GM18517 (cell line): ENCODE measurements at regions not wholly inside any gene's neighbourhood (a gene's known extent, or its start where the extent isn't known, plus 50 kb on each side); places are given as distances from the start of the nearest gene placed in this dataset.
"Not testable (repeated sequence)": the region's sequence is repeated elsewhere in the genome, so short reads cannot be mapped to it uniquely, and the experiment has no call there.

Experiments
- ATAC-seq: cut with Tn5 transposase; IDR thresholded peaks from one replicate; pipeline ENCODE4 v1.9.1; 2021; ENCODE audit warnings: mild to moderate bottlenecking, moderate library complexity; ENCODE audit not compliant: unreplicated experiment

DNA sequence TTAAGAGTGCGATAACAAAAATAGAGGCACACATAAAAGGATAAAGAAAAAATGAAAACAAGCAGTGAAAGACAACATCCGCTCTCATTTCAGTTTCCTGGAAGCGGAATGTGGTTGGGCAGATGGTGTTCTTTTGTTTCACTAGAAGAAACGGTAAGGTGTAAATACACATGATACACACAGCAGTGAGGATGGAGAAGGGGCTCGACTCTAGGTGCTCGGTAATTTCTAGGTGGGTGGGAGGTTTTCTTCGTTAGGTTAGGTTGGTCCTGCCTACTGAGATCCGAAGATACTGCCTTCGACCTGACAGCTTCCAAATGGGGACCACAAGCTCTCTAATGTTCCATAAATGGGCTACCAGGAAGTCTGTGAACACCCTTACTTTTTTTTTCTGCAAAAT, 1082.5 kb downstream of the BCL11B start:
- ATAC-seq: no peak

DNA sequence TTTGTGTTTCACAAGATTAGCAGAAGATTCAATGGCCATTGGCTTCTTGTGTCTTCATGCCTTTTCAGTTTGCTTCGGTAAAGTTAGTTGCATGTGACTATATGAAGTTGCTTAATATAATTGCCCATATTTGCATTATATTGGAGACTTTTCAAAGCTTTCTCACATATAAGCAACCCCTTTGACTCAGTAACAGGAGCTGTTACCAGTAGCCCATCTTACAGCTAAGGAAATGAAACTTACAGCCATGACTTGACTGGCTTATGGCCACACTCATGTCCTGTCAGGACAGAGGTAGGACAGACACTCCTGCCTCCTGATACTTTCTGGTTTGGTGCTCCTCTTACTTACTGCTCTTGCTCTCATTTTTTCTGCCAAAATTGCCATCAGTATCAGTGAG, 1082.1 kb downstream of the BCL11B start:
- no peak for ATAC-seq

DNA sequence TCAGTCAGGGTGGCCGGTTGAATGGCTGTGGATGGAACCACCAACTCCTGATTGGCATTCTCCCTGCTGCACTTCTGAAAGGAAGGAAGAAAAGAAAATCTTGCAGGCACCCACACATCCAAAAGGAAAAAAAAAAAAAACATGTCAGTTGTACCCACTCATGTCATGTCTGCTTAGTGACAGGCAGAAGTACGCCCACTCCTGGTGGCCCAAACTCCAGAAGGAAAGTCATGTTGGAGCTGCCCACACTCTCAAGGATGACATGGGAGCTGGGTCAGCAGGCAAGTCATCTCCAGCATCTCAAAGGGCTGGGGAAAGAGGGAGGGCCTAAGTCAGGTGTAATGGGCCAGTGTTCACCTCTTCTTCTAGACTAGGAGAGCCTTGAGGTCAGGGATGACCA, 1079.1 kb downstream of the BCL11B start:
- ATAC-seq: no peak

DNA sequence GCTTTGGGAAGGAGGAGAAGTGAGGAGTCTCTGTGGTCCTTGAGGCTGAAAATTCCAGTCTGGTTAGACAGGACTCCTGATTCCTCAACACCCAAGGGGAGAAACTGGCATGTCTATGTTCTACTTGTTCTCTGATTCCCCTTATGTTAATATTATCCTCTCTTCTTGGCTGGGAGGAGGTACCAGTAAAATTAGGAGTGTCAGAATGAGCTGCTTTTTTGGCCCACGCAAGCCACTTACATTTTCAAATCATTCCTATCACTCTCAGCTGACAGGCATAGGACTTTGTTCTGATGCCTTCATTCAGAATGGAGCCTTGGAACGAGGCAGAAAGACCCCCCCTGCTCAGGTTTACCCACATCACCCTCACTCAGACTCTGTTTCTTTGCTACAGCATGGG, 1077.2 kb downstream of the BCL11B start:
- no peak for ATAC-seq

DNA sequence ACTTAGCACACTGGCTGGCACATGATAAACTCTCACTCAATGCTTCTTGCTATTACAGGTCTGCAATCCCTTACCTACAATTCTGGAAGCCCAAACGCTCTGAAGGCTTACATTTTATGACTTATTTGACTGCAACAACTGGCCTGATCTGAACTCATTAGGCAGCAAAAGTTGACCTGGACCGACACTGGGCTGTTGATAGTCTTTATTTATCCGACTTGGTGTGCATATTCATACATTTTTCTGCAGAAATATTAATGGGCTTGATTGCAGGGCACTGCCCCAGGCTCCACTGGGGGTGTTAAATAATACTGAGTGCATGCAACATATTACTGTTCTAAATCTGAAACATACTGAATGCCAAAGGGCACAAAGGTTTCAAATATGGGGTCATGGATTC, 1076.7 kb downstream of the BCL11B start:
- no peak for ATAC-seq

DNA sequence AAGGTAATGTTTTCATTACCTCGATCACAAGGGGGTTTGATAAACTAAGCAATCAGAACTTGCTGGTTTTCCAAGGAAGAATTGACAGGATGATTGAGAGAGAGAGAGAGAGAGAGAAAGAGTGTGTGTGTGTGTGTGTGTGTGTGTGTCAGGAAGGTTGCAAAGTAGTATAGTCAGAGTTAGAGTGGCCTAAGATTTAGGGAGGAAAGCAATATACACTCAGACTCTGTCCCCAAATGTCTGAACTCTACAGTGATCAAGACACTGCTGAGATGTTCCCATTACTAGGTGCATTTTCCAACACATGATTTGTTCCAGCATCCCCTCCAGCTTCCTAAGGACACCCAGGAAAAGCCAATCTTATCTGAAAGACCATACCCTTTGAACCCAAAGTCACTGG, 1074.1 kb downstream of the BCL11B start:
- no peak for ATAC-seq

DNA sequence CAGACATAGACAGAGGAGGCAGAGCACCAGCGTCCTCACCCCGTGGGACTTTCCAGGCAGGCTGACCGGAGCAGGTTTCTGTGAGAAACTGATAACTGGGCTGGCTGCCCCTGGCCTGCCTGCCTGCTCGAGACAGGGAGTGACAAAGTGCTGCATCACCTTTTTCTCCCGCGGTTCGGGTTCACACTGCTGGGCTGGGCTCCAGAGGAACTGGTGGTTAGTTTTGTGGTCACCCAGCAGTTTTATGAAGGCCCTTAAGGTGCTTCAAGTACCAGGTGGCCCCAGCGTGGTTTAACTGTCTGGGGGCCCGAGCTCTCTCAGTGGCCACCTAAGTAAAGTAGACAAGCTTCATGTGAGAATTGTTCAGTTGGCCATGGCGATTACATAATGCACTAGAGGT, 1073.6 kb downstream of the BCL11B start:
- ATAC-seq: no peak

DNA sequence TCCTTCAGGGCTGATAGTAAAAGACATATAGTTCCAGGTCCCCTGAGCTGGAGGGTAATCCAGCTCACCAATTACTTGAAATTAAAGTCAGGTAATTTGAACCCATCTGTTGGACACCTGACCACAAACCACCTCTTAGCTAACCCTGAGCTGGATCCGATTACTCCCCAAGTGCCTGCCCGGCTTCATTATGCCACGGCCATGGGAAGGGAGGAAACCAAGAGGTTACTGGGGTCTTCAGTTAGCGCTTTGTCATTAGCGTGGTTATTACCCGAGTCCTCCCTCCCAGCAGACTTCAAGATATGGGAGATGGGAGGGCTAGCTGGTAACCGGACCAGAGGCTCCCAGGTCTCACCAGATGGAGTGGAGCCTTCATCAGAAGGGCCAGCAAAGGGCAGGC, 1071.4 kb downstream of the BCL11B start:
- ATAC-seq: no peak

DNA sequence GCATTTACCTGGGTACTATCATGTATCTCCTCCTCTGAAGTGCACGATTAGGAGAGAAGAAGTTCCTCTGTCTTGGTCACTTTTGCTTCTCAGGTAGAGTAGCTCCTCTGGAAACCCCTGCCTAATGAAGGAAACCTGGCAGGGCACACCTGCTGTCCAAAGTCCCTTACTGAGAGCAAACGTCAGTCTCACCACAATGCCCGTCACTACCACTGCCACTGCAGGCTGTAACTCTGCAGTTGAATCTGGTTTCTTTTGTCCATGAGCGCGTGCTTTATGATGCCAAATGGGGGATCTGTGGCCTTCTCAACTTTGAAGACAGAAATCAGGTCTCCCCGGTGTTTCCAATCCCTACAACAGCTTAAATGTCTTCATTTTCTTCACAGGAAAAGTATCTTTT, 1068.6 kb downstream of the BCL11B start:
- no peak for ATAC-seq

DNA sequence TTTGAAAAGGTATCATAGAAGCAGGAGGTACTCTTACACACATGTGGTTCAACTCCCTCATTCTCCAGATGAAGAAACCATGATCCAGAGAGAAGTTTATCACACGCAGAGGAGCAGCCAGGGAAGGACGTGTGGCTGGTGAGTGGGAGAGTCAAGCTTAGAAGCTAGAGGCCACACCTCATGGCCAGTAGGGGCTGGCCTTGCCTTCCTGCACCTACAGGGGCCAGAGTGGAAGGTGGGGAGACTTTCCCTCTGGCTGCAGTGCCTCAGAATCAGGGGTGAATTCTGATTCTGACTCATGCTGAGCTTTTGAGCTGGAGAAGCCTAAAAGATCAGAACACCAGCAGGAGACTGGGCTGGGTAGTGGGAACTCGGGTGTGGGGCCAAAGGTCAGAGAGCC, 1067.9 kb downstream of the BCL11B start:
- ATAC-seq: no peak

DNA sequence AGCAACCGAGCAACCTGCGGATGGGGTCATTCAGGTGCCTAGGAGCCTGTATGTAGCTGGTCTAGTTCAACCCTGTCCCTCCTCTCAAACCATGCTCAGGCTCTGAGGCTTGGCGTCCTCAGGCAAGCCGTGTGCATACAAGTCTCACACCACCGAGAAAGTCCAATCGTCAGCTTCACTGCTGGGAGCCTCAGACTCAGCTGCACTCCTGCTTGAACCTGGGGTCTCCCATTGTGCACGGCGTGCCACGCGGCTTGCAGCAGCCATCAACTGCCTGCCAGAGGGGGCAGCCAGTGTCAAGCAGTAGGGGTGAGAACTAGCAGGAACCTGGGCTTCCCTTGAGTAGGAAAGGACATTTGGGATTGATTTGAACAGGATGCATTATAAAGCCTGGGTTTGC, 1064.6 kb downstream of the BCL11B start:
- ATAC-seq: no peak

DNA sequence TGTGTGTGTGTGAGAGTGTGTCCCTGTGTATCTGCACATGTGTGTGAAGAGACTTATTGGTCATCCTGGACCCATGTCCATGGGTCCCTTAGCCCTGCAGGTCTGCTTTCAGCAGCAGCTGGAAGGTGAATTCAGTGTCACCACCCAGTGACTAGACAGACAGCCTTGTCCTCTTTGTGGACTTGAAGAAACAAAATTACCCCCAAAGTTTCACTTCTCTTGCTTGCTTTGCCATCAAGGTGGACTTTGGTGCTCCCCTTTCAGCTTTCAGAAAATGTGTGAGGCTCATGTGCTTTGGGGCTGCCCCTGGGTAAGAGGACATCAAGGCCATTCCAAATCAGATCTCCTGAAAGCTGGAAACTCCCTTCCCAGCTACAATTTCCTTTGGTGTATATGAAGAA, 1063.8 kb downstream of the BCL11B start:
- ATAC-seq: no peak

DNA sequence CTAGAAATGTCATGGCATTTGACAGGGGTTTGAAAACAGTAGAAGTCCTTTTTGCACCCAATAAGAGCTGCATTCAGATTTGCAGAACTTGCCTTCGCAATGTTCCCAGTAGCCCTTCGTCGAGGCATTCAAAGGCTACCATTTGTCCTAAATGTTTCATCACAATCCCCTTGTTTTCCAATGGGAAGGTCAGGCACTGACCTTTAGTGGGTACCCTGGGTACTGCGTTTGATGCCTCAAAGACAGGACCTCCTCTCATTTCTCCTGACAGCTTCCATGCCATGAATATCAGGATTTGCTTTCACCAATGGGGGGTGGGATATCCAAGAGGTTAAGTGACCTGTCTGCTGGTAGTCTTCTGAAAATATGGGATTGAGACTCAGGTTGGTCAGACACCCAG, 1063.1 kb downstream of the BCL11B start:
- no peak for ATAC-seq

DNA sequence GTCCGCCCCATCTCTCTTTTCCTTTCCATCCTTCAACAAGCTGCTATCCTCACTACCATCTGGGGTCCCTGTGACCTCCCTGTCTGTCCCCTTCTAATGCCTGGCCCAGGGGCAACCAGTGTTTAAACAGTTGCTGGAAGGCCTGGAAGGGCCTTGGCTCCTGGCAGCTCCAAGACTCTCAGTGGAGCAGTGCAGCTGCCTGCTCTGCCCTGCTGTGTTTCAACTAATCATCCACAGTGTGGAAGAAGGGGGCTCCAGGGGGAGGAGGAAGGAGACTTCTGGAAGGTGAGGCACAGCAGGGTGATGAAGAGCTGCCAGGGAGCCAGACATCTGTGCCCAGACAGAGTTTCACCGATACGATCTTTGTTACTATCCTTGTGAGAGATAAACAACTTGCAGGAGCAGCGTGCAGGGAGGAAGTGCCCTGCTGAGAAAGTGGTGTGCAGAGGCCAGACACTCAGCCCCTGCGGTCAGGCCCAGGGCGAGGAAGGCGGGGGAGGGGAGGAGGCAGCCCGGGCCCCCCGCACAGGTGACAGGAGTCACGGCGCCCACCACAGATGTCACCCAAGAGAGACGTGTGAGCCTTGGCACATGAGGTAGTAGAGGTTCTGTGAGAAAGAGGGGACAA, 1061.8 kb downstream of the BCL11B start:
- ATAC-seq: no peak

DNA sequence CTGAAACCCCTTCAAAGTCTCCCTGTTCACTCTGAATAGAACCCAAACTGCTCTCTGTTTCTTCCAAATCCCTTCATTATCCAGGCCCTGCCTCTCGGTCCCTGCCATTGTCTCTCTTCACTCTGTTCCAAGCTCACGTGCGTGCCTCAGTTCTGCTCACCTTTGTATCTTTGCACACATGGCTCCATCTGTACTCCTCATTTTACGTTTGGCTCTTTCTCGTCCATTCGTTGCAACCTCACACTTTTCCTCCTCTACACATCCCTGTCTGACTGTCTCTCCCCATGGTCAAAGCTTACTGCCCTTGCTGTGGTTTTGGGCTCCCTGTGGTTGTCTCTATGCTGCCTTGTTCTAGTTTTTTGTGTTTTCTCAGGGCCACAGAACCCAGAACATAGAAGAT, 1054.5 kb downstream of the BCL11B start:
- no peak for ATAC-seq

DNA sequence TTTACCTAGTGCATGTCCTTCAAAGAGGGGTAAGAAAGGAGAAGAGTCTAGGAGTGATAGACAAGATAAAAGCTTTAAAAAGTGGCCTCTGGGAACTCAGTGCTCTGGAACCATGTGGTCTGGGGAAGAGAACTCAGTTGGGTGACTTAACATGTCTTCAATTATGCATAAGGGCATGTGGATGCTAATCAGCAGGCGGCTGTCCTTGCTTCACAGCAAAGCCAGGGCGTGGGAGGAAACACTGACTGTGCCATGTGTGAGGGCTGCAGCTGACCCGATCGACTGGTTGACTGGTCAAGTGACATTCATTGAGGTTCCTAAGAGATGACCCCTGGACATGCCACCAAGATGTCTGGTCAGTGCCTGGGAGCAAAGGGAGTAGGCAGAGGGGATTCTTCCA, 1053.8 kb downstream of the BCL11B start:
- ATAC-seq: no peak

DNA sequence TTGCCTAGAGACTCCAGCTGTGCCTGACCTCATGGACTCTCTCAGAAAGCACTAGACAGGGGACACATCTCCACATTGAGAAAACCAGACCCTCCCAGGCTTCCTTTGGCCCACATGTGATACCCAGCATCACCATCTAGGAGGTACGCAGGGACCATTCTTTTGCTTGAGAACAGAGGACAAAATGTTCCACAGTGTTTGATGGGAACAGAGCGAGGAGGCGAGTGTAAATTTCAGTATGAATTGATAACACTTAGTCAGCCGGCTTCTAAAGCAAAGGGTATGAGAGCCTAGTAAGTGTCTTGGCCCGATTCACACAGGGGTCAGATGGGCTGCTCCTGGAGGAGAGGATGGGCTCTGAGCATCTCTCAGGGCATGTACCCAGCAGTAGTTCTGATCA, 1052.4 kb downstream of the BCL11B start:
- ATAC-seq: no peak

DNA sequence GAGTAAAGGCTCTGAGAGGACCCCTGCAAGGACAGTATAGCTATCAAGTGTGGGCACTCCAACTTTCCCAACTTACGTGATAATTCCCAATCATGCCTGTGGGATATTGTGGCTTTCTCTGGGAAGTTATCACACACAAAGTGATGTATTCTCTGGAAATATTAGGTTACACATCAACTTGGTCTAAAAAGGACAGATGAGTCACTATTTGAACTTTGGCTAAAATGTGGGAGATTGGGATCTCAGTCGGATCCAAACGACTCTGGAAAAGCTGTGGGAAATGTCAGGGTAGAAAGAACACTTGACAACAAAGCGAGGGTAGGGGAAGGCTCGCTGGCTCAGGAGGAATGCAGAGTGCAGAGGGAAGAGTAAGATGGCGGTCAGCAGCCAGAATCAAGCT, 1048.9 kb downstream of the BCL11B start:
- no peak for ATAC-seq

DNA sequence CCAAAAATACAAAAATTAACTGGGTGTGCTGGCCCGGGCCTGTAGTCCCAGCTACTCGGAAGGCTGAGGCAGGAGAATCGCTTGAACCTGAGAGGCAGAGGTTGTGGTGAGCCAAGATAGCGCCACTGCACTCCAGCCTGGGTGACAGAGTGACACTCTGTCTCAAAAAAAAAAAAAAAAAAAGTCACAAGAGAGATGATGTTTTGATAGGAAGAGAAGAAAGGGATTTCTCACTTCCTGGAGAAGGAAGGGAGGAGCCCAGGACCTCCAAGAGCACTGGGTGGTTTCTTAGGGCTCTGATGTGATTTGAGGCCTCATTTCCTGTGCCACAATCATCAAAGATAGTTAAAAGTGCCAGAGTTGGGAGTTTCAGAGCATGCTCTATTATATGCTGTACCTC, 1048.3 kb downstream of the BCL11B start:
- not testable (repeated sequence) for ATAC-seq

DNA sequence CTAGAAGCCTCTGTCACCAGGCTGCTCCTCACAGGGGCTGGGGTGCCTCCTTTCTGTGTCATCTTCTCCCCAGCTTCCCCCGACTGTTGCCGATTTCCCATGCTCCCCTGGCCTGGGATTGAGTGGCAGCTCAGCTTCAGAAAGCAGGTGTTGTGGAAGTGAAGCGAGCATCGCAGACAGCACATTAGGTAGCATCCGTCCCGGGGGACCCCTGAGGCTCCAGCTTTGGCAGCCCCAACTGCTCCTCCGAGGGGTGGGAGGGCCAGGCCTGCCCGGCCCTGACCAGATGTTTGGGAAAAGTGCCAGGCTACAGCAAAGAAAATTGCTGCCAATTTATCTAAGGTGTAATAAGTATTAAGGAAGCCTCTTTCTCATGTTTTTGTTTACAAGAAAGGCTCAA, 1045.6 kb downstream of the BCL11B start:
- ATAC-seq: no peak

DNA sequence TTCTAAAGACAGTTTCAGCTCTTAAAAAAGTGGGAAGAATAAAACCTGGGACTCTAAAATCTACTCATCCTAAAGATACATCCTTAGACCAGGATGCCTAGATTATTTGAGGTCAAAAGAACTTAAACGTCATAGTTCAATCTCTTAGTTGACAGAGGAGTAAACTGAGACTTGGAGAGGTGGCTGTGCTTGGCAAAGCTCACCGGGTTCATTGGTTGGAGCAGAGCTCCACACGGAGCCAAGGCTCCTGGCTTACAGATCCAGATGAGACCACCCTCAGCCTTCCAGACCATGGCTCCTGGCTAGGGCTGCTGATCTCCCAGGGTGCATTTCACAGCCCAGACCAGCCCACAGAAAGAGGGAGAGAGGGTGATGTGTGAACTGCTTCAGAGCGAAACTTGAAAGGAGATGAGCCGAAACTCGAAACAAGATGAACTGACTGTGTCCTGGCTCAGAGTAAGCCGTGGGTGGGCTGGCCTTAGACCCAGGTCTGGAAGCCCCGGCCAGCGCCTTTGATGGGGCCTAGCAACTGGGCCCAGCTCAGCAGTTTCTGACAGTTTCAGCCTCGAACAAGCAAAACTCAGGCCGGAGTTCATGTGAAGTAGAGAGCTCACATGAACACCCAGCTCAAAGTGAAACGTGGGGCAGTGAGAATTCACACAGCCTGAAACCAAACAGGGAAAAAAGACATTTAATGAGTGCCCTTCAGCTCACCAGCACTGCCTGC, 1044.8 kb downstream of the BCL11B start:
- no peak for ATAC-seq

DNA sequence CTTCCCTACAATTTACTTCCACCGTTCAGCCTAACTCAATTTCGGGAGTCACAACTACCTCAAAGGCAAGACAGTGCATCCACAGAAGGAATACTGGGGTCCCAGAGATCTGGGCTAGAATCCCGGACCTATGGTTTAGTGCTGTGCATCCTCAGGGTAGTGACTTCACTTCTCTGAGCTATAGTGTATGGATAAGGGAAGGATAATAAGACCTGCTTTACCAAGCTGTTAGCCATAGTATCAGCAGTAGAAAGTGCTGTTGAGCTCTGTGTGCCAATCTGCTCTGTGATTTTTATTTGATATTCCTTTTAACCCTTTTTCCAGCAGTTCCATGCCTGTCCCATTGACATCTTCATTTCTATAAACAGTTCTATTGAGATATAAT, 1044.3 kb downstream of the BCL11B start:
- no peak for ATAC-seq
